WTC11 (cell line): ENCODE measurements at regions not wholly inside any gene's neighbourhood (a gene's known extent, or its start where the extent isn't known, plus 50 kb on each side); places are given as distances from the start of the nearest gene placed in this dataset.

Experiments used
- ATF2 ChIP-seq: sonication (generic); formaldehyde crosslinking; IDR thresholded peaks from 2 replicates; pipeline ENCODE4 v1.8.1; 2022; ENCODE audit warnings: low read depth, missing genetic modification reagents, borderline replicate concordance
- CREB1 ChIP-seq: sonication (generic); formaldehyde crosslinking; IDR thresholded peaks from 2 replicates; pipeline ENCODE4 v1.8.0; 2023; ENCODE audit warnings: mild to moderate bottlenecking, missing genetic modification reagents
- JUN ChIP-seq: sonication (generic); formaldehyde crosslinking; IDR thresholded peaks from 2 replicates; pipeline ENCODE4 v1.8.0; 2023; ENCODE audit warnings: mild to moderate bottlenecking, missing genetic modification reagents
- MAX ChIP-seq: sonication (generic); formaldehyde crosslinking; IDR thresholded peaks from 2 replicates; pipeline ENCODE4 v1.8.0; 2022; ENCODE audit warnings: mild to moderate bottlenecking, missing genetic modification reagents
- NR3C1 ChIP-seq: sonication (generic); formaldehyde crosslinking; conservative IDR thresholded peaks from 2 replicates; pipeline ENCODE4 v1.8.1; 2023; ENCODE audit warnings: low read depth, mild to moderate bottlenecking, missing genetic modification reagents
- SMAD3 ChIP-seq: sonication (generic); formaldehyde crosslinking; IDR thresholded peaks from 2 replicates; pipeline ENCODE4 v1.8.0; 2022; ENCODE audit warnings: missing genetic modification reagents, mild to moderate bottlenecking, borderline replicate concordance
- TEAD1 ChIP-seq: sonication (generic); formaldehyde crosslinking; IDR thresholded peaks from 2 replicates; pipeline ENCODE4 v1.8.0; 2022; ENCODE audit warnings: mild to moderate bottlenecking, missing genetic modification reagents
- TEAD4 ChIP-seq: sonication (generic); formaldehyde crosslinking; IDR thresholded peaks from 2 replicates; pipeline ENCODE4 v1.8.0; 2022; ENCODE audit warnings: mild to moderate bottlenecking, missing genetic modification reagents
- ZNF425 ChIP-seq: fragments of 250-450 bp; sonication (Bioruptor Pico); conservative IDR thresholded peaks from 2 replicates; pipeline ENCODE4 v1.9.0; 2021; ENCODE audit warnings: mild to moderate bottlenecking
- ZSCAN18 ChIP-seq: fragments of 250-450 bp; sonication (Bioruptor Pico); IDR thresholded peaks from 2 replicates; pipeline ENCODE4 v2.1.2; 2022; ENCODE audit warnings: mild to moderate bottlenecking, moderate library complexity
- TF ChIP-seq, protein P1 (sequence below): fragments of 200-600 bp; IDR thresholded peaks from 2 replicates; pipeline ENCODE4 v1.8.0; 2022; ENCODE audit warnings: antibody characterized with exemption

- TF ChIP-seq MAX (CRISPR knock-in tag), result no peak
- TF ChIP-seq, protein P1, sequence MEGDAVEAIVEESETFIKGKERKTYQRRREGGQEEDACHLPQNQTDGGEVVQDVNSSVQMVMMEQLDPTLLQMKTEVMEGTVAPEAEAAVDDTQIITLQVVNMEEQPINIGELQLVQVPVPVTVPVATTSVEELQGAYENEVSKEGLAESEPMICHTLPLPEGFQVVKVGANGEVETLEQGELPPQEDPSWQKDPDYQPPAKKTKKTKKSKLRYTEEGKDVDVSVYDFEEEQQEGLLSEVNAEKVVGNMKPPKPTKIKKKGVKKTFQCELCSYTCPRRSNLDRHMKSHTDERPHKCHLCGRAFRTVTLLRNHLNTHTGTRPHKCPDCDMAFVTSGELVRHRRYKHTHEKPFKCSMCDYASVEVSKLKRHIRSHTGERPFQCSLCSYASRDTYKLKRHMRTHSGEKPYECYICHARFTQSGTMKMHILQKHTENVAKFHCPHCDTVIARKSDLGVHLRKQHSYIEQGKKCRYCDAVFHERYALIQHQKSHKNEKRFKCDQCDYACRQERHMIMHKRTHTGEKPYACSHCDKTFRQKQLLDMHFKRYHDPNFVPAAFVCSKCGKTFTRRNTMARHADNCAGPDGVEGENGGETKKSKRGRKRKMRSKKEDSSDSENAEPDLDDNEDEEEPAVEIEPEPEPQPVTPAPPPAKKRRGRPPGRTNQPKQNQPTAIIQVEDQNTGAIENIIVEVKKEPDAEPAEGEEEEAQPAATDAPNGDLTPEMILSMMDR, result no peak
- no peak for TF ChIP-seq JUN
- TF ChIP-seq ZSCAN18, result no peak
- TF ChIP-seq ATF2, result no peak
- TF ChIP-seq NR3C1 (CRISPR knock-in tag), result no peak
- TF ChIP-seq TEAD4 (CRISPR knock-in tag), result no peak
- no peak for TF ChIP-seq TEAD1
- TF ChIP-seq ZNF425 (CRISPR knock-in tag), result no peak
- no peak for TF ChIP-seq CREB1
- TF ChIP-seq SMAD3 (CRISPR knock-in tag), result no peak
Observed at GRCh38 chr18:3356614-3357013, 93.4 kb upstream of the TGIF1 start.
